ENCODE measurements at regions not wholly inside any gene's neighbourhood (a gene's known extent, or its start where the extent isn't known, plus 50 kb on each side); places are given as distances from the start of the nearest gene placed in this dataset.

DNA sequence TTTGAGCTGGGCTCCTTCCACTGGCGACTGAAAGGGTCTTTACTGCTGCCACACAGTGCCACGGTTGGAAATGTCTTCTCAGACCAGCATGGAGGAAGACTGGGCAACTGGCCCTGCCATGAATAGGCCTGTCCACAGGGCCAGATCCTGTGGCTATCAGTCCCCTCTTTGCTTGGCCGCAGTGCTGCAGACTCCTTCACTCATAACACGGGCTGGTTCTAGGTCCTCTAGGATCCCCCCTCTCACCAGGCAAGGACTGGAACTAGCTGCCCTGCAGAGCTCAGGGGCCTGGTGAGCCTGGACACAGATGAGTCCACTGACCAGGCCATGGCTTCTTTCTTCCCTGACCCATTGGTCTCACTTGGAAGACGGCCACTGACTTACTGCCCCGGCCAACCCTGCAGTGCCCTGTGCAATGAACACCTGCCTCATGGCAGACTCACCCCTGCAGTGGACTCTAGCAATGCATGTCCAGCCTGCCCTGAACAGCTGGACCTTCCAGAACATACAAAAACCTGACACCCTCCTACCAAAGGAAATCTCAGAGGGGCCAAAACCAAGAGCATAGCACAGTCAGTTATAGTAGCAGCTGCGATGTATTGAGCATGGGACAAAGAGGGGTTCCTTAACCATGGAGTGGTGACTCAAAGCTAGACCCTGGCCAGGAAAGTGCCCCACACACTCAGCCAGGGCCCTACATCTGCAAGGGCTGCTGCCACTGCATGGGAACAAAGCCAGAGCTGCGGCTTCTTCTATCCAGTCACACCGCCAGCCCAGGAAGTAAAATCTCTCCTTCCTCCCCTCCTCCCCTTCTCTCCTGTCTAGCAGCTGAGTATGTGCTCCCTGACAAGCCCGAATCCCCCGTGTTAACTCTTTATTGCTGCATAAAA, 72.1 kb upstream of the ITGA11 start:
- peaks cover 25% of the 10 kb centered on the region for H3K27me3 Mint-ChIP-seq

GRCh38 chr15:68504681-68505170, 72.8 kb upstream of the ITGA11 start:
- peaks cover 26% of the 10 kb centered on the region for H3K27me3 Mint-ChIP-seq
- no peak overlapping the region for H3K27ac Mint-ChIP-seq
- H3K4me1 Mint-ChIP-seq: peaks cover 1% of the 10 kb centered on the region
- H3K36me3 Mint-ChIP-seq (ENCODE audit: low read depth): no peaks in the 10 kb centered on the region
- ChIA-PET CTCF (interaction anchor here (0.8 kb wide), 1 partner anchor 45 kb away, joined by 3 read pairs; no protein-coding TSS in a partner anchor), POLR2A (no interaction called here)
- H3K4me3 Mint-ChIP-seq: no peak overlapping the region
- no peaks in the 10 kb centered on the region for H3K9me3 Mint-ChIP-seq
- no peak for DNase-seq

More for the DNA sequence above, 72.1 kb upstream of the ITGA11 start:
- Mint-ChIP-seq H3K4me3 (no peak overlapping the region), H3K4me1 (peaks cover 1% of the 10 kb centered on the region), H3K27ac (no peak overlapping the region), H3K36me3 (ENCODE audit: low read depth) (no peaks in the 10 kb centered on the region), H3K9me3 (no peaks in the 10 kb centered on the region)
- DNase-seq: no peak
- CTCF ChIA-PET: interaction anchor here (0.5 to 0.8 kb wide), 2 partner anchors 46 to 198 kb away, joined by 3 read pairs; no protein-coding TSS in a partner anchor
- POLR2A ChIA-PET: no interaction called here

GRCh38 chr15:68506071-68506470, 72.7 kb upstream of the CORO2B start:
- CTCF ChIA-PET: no interaction called here

DNA sequence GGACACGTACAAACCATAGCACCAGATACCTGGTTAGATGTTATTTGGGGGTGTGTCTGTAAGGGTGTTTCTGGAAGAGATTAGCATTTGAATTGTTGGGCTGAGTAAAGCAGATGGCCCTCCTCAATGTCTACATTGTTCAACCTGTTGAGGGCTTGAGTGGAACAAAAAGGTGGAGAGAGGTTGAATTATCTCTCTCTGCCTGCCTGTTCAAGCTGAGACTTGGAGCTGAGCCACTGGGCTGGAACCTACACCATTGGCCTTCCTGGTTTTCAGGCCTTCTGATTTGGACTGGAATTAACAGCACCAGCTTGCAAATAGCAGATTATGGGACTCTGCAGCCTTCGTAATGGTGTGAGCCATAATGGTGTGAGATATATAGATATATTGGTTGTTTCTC, 71.3 kb upstream of the CORO2B start:
- Mint-ChIP-seq H3K4me3 (no peak overlapping the region), H3K27ac (no peak overlapping the region), H3K4me1 (peaks cover 1% of the 10 kb centered on the region), H3K27me3 (peaks cover 43% of the 10 kb centered on the region), H3K36me3 (ENCODE audit: low read depth) (no peaks in the 10 kb centered on the region), H3K9me3 (no peaks in the 10 kb centered on the region)
- ChIA-PET POLR2A (no interaction called here), CTCF (no interaction called here)
- DNase-seq: no peak

More at GRCh38 chr15:68506071-68506470, 72.7 kb upstream of the CORO2B start:
- no peak overlapping the region for H3K27ac Mint-ChIP-seq
- H3K4me1 Mint-ChIP-seq: peaks cover 1% of the 10 kb centered on the region
- no peak for DNase-seq
- no peaks in the 10 kb centered on the region for H3K9me3 Mint-ChIP-seq
- POLR2A ChIA-PET: no interaction called here
- H3K4me3 Mint-ChIP-seq: no peak overlapping the region
- peaks cover 33% of the 10 kb centered on the region for H3K27me3 Mint-ChIP-seq
- H3K36me3 Mint-ChIP-seq (ENCODE audit: low read depth): no peaks in the 10 kb centered on the region

- ChIA-PET POLR2A (no interaction called here), CTCF (interaction anchor here (0.5 kb wide), 1 partner anchor 8 kb away, joined by 3 read pairs; no protein-coding TSS in a partner anchor)
- DNase-seq: no peak
- Mint-ChIP-seq H3K4me3 (no peak overlapping the region), H3K27me3 (peaks cover 54% of the 10 kb centered on the region), H3K9me3 (peaks cover 2% of the 10 kb centered on the region), H3K36me3 (ENCODE audit: low read depth) (no peaks in the 10 kb centered on the region), H3K4me1 (peaks cover 1% of the 10 kb centered on the region), H3K27ac (no peak overlapping the region)
These were observed 70.2 kb upstream of the CORO2B start for GRCh38 chr15:68508485-68509189.

GRCh38 chr15:68510558-68510957, 68.2 kb upstream of the CORO2B start:
- Mint-ChIP-seq H3K27me3 (peaks cover 55% of the 10 kb centered on the region), H3K4me1 (no peaks in the 10 kb centered on the region), H3K9me3 (peaks cover 4% of the 10 kb centered on the region), H3K4me3 (no peak overlapping the region), H3K27ac (no peak overlapping the region), H3K36me3 (ENCODE audit: low read depth) (no peaks in the 10 kb centered on the region)
- no peak for DNase-seq
- ChIA-PET CTCF (no interaction called here), POLR2A (no interaction called here)

DNA sequence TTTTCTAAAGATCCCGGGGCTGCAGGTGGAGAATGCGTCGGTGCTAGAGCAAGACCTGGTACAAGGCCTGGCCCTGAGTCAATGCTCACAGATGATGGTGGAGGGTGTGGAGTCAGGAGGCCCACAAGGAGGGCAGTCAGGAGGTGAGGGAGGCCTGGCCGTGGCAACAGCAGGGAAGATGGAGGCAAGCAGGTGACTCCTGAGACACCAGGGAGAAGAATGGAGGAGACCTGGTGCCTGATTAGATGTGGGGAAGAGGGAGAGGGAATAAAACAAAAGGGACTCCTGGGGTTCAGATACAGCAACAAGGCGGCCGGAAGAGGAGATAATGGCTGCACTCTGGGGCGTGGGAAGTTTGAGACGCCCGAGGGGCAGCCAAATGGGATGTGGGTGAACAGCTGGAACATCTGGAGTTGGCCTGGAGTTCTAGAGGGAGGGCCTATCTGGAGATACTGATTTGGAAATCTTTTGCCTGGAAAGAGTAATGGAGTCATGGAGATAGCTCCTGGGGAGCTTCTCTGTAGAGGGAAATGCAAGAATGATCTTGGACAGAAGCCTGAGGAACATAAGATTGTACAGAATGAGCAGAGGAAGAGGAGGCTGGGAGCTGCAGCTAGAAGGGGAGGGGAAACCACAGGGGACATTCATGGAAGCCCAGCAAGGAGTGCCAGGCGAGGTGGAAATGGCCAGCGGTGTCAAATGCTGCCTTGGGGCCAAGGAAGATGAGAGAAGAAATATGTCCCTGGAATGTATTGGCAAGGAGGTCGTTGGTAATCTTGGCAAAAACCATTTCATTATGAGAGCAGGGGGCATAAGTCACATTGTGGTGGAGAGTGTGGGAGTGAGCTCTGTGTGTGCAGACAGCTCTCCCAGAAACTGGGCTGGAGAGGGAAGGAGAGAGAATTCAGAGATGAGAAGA, 67.5 kb upstream of the CORO2B start:
- H3K27me3 Mint-ChIP-seq: peaks cover 50% of the 10 kb centered on the region
- ChIA-PET CTCF (no interaction called here), POLR2A (no interaction called here)
- peaks cover 4% of the 10 kb centered on the region for H3K9me3 Mint-ChIP-seq
- H3K27ac Mint-ChIP-seq: no peak overlapping the region
- no peak overlapping the region for H3K4me3 Mint-ChIP-seq
- H3K4me1 Mint-ChIP-seq: no peaks in the 10 kb centered on the region
- no peaks in the 10 kb centered on the region for H3K36me3 Mint-ChIP-seq (ENCODE audit: low read depth)
- no peak for DNase-seq

DNA sequence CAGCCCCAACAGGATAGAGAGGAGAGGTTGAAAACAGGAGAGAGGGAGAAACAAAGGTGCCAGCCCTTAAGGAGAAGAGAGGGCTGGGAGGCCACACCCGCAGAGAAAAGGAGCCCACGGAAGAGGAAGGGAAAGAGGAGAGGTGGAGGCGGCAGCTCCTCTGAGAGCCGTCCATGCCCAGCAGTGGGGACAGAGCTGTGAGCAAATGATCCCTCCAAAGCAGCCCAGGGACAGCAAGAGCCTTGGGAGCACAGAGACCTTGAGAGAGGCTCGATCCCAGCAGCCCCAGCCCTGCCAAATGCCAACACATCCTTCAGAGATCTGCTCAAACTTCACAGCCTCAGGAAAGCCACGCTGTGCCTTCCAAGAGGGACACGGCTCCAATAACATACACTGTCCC, 66.7 kb upstream of the CORO2B start:
- ChIA-PET CTCF (no interaction called here), POLR2A (no interaction called here)
- Mint-ChIP-seq H3K9me3 (peaks cover 4% of the 10 kb centered on the region), H3K36me3 (ENCODE audit: low read depth) (no peaks in the 10 kb centered on the region), H3K4me3 (no peak overlapping the region), H3K4me1 (no peaks in the 10 kb centered on the region), H3K27ac (no peak overlapping the region), H3K27me3 (peaks cover 44% of the 10 kb centered on the region)
- DNase-seq: no peak

- POLR2A ChIA-PET: no interaction called here
These were observed 66.2 kb upstream of the CORO2B start for GRCh38 chr15:68512598-68512997.

DNA sequence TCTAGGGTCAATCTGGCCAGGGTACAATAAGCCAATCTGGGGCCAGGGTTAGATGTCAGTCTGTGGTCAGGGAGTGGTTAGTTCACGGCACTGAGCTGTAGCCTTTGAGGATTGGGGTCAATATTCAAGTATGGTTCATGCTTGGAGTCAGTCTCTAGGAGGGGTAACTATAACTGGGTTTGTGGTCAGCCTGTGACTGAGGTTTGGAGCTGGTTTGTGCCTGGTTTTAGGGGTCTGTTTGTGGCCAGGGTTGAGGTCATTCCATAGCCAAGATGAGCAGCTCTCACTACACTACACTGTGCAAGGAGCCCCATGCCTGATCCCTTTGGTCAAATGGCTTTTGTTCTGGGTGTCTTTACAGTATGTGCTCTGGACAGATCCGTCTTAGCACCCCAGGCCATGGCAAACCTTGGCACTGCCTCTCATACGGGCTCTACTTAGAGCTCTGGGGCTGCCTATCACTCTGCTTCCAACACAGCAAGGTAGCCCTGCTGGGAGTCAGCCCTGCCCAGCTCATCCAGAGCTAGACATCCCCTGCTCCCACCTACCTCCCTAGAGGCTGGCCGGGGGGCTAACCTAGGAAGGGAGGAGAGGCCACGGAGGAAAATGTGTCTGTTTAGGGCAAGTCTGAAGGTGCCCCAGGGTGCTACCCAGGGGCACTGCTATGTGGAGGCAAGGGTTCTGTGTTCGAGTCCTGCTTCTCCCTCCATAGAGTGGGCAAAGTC, 63.3 kb upstream of the CORO2B start:
- no peak overlapping the region for H3K27ac Mint-ChIP-seq
- ChIA-PET POLR2A (no interaction called here), CTCF (no interaction called here)
- no peaks in the 10 kb centered on the region for H3K4me1 Mint-ChIP-seq
- peaks cover 4% of the 10 kb centered on the region for H3K9me3 Mint-ChIP-seq
- H3K36me3 Mint-ChIP-seq (ENCODE audit: low read depth): no peaks in the 10 kb centered on the region
- H3K27me3 Mint-ChIP-seq: peaks cover 52% of the 10 kb centered on the region
- no peak for DNase-seq
- no peak overlapping the region for H3K4me3 Mint-ChIP-seq

More at GRCh38 chr15:68512598-68512997, 66.2 kb upstream of the CORO2B start:
- DNase-seq: no peak
- peaks cover 4% of the 10 kb centered on the region for H3K9me3 Mint-ChIP-seq
- CTCF ChIA-PET: no interaction called here
- H3K27ac Mint-ChIP-seq: no peak overlapping the region
- H3K36me3 Mint-ChIP-seq (ENCODE audit: low read depth): no peaks in the 10 kb centered on the region
- no peak overlapping the region for H3K4me3 Mint-ChIP-seq
- H3K4me1 Mint-ChIP-seq: no peaks in the 10 kb centered on the region
- H3K27me3 Mint-ChIP-seq: peaks cover 43% of the 10 kb centered on the region

- no peaks in the 10 kb centered on the region for H3K4me1 Mint-ChIP-seq
These were observed 61.5 kb upstream of the CORO2B start for GRCh38 chr15:68517285-68517761.

DNA sequence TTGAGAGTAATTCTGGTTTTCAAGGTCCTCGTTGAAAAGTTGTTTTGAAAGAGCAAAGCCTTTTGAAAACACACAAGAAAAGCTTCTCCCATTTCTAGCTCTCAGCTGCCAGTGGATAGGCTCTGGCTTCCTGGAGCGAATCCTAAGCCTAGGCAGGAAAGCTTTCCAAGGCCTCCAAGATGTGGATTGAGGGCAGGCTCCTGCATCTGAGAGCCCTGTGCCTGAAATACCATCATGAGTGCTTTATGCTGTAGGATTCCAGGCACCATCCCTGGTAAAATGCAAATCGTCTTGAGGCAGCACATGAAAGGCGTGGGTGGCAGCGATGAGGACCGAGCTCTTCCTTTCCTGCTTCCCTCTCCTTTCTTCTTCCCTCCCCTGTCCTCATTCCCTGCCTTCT, 60.7 kb upstream of the CORO2B start:
- H3K36me3 Mint-ChIP-seq (ENCODE audit: low read depth): no peaks in the 10 kb centered on the region
- DNase-seq: no peak
- peaks cover 47% of the 10 kb centered on the region for H3K27me3 Mint-ChIP-seq
- peaks cover 4% of the 10 kb centered on the region for H3K9me3 Mint-ChIP-seq
- no peak overlapping the region for H3K27ac Mint-ChIP-seq
- ChIA-PET CTCF (no interaction called here), POLR2A (no interaction called here)
- no peaks in the 10 kb centered on the region for H3K4me1 Mint-ChIP-seq
- no peak overlapping the region for H3K4me3 Mint-ChIP-seq

More at GRCh38 chr15:68517285-68517761, 61.5 kb upstream of the CORO2B start:
- H3K27me3 Mint-ChIP-seq: peaks cover 47% of the 10 kb centered on the region
- H3K9me3 Mint-ChIP-seq: peaks cover 4% of the 10 kb centered on the region
- no peaks in the 10 kb centered on the region for H3K36me3 Mint-ChIP-seq (ENCODE audit: low read depth)
- CTCF ChIA-PET: interaction anchor here (0.7 kb wide), 1 partner anchor 10 kb away, joined by 3 read pairs; no protein-coding TSS in a partner anchor
- H3K27ac Mint-ChIP-seq: no peak overlapping the region
- POLR2A ChIA-PET: no interaction called here
- no peak overlapping the region for H3K4me3 Mint-ChIP-seq
- DNase-seq: no peak
